Stimulated activated CD4-positive, alpha-beta T cell treated with anti-CD3 and anti-CD28 coated beads, Interleukin-12 subunit alpha, Interleukin-12 subunit beta, amount 100 ng/mL, for 48 hours (primary cell): ENCODE measurements at regions not wholly inside any gene's neighbourhood (a gene's known extent, or its start where the extent isn't known, plus 50 kb on each side); places are given as distances from the start of the nearest gene placed in this dataset.
"Not testable (repeated sequence)": the region's sequence is repeated elsewhere in the genome, so short reads cannot be mapped to it uniquely, and the experiment has no call there.

Source experiments
- DNase-seq, 3 donors: peaks; one replicate each; pipeline ENCODE4 v3.0.0-alpha.2; 2020; ENCODE audit warnings: low read depth in 2 of 3, low spot score in 1 of 3

DNA sequence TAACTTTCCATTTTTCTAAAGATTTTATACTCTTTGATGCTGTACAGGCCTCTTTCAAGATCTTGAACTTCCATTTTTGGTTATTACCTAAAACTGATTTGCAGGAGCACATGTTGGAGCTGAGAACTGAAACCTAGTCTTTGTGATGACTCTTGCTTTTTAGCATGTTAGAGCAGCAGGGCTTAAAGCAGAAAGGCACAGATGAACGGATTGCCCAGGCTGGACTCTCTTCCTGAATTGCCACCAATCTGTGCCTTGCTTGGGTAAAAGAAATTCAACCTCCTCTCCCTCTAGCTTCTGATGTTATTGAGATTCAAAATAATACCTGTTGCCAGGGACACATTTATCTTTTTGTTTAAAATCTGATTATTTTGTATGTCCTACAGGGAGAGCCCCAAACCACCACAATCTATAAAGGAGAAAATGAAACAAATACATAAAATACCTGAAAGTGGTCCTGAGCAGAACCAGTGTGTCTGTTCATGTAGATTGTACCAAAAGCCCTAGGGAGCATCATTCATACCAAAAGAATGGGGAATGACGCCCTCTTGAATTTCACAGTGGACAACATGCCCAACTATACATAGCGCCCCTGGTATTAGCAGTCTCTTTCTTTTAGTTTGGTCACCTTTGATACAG lies 277.0 kb upstream of the MAP2 start:
- no peak for DNase-seq

DNA sequence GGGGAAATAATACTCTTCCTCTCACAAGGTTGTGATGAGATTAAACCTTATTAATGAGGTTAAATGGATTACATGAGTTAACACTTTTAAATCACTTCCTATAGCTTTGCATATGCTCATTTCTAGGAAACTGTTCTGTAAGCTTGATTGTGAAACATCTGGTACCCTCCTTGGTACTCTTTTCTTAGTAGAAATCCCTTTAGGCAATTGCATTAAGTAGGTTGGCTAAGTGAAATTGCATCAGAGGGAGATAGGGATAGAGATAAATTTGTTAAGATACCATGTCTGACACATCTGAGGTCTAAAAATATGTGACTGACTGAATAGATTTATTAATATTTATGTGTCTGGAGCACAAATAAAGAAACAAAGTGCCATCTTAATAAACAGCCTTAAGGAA lies 275.9 kb upstream of the MAP2 start:
- no peak for DNase-seq

GRCh38 chr2:209160800-209161588 lies 262.9 kb upstream of the MAP2 start:
- no peak for DNase-seq

DNA sequence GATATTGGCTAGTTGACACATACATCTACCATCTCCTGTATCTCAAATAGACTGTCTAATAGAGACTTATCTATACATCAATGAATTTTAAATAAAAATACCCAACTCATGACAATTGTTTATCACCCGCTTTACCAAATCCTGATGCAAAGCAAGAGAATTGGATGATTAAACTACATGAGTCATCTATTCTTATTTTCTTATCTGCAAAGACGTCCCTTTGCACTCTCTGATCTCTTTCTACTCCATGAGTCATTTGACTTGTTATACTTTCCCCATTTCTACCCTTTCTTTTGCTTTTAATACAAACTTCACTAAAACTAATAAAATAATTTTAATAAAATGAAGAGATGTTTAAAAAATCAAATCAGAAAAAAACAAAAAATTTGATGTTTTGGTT lies 261.7 kb upstream of the MAP2 start:
- no peak for DNase-seq

DNA sequence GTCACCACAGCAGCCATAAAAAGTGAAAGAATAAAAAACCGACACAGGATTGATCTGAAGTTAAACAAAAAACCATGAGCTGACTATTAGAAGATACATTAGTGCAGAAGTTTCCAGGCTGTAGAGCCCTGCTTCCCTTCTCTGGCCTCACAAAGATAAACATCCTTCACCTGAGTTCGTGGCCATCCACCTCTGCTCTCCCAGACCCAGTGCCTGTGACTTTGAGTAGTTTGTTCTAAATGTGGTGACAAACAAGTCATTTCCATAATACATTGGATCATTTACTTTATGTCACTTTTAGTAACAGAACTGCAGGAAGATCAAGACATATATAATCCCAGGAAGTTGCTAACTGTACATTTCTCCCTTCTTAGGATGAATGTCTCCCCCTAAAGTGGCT lies 241.9 kb upstream of the MAP2 start:
- DNase-seq, result no peak

- DNase-seq, result not testable (repeated sequence)
These were observed 237.0 kb upstream of the MAP2 start for GRCh38 chr2:209186886-209187285.

- DNase-seq, result no peak
These were observed 234.0 kb upstream of the MAP2 start for GRCh38 chr2:209189893-209190292.

DNA sequence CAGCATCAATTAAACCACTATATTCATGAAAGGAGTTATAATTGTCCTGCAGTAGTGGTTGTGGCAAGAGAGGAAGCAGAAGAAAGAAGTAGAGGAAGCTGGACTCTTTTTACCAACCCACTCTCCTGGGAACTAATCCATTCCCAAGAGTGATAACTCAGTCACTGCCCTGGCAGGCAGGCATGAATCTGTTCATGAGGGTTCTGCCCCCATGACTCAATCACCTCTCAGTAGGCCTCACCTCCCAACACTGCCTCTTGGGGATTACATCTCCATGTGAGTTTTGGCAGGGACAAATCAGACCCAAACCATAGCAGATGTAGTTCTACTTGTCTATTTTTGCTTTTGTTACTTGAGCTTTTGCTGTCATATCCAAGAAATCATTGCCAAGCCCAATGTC lies 232.7 kb upstream of the MAP2 start:
- no peak for DNase-seq

DNA sequence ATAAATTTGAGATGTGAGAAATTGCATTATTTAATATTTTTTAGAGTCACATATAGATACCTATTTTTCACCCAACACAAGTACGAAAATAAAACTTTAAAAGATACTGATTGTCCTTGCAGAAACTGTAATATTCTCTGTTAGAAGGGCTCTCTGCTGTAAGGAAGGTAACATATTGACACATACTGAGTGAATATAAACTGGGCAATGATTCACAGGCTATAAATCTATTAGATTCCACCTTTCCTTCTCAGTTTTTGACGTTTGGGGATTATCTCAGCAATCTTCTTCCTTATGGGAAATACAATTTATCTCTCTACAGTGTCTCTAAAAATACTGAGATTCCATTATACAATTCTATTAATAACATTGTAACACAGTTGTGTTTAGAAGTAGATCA lies 229.1 kb upstream of the MAP2 start:
- DNase-seq, result no peak

- peak in 2 of 3 donors; percentile 5 to 9 for DNase-seq
These were observed 215.6 kb upstream of the MAP2 start for GRCh38 chr2:209208211-209208610.

DNA sequence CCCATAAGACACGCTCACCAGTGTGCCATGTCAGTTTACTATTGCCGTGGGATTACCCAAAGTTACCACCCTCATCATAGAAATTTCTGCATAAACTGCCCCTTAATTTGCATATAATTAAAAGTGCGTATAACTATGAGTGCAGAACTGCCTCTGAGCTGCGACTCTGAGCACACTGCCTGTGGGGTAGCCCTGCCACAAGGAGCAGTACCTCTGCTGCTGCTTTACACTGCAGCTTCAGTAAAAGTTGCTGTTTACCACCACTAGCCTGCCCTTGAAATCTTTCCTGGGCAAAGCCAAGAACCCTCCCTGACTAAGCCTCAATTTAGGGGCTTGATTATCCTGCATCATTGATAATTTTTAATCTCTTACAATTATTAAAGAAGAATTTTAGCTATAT lies 213.9 kb upstream of the MAP2 start:
- DNase-seq, result no peak

DNA sequence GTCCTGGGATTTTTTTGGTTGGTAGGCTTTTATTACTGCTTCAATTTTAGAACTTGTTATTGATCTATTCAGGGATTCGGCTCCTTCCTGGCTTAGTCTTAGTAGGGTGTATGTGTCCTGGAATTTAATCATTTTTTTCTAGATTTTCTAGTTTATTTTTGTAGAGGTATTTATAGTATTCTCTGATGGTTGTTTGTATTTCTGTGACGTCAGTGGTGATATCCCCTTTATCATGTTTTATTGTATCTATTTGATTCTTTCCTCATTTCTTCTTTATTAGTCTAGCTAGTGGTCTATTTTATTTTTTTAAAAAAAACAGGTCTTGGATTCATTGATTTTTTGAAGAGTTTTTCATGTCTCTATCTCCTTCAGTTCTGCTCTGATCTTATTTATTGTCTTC lies 193.3 kb upstream of the MAP2 start:
- DNase-seq, result no peak

- no peak for DNase-seq
These were observed 187.5 kb upstream of the MAP2 start for GRCh38 chr2:209236377-209236776.

DNA sequence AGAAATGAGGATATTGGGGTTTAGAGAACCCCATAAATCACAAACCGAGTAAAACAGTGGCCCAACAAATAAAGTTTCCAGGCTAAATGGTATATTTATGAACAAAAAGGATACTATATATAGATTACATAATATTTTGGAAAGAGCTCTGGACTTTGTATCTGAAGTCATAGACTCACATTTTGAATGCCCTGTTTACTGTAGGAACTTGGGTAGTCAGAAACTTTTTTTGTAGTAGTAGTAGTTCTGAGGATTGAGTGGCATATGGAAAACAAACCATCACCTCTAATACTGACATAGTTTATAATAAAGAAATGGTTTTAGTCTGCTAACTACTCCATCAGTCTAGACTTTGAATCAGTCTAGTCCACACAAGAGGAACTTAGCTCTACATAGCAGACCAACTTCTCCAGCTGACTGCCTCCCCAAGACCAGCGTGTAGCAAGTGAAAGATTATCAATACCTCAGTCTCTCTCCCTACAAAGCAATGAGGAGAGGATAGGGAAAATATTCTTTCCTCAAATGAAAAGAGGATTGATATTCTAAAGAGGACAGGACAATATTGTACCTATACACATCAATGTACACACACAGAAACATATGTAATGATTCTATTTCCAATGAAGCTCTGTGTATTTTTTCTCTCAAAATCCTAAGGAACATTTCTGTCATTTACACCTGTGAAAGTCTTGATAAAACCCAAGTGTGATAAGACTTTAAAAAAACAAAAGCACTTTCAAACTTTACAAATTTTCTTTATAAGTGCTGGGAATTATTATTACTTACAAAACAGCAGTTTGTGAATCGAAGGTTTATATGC lies 184.9 kb upstream of the MAP2 start:
- DNase-seq, result no peak

DNA sequence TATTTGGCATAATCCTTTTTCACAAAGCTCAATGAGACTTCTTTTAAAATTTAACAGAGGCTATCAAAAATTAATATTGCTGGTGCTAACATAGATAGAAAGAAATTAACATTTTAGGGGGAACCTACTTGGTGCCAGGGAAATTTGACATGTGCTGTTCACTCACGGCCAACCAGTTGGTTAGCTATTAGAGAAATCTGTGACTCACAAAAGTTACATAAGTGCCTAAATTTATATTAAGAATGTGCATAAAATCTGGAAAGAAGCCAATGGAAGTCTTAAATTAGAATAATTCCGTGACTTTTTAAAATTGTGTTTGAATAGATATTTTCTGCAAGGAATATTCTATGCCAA lies 184.3 kb upstream of the MAP2 start:
- DNase-seq, result no peak

DNA sequence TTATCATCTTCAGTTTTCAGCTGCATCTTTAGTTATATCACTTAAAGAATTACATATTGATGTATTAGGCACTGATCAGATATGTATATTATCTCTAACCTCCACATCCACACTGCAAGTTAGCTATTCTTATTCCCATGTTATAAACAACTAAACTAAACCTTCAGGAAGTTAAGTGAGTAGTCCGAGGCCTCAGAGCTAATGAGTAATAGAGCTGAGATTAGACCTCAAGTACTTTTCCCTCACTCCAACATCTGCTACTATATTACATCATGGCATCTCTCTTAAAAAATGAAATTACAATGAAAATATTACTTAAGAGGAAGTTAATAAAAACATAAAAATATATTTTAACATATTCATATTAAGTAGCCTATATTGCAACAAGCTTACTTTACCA lies 183.6 kb upstream of the MAP2 start:
- DNase-seq, result no peak

DNA sequence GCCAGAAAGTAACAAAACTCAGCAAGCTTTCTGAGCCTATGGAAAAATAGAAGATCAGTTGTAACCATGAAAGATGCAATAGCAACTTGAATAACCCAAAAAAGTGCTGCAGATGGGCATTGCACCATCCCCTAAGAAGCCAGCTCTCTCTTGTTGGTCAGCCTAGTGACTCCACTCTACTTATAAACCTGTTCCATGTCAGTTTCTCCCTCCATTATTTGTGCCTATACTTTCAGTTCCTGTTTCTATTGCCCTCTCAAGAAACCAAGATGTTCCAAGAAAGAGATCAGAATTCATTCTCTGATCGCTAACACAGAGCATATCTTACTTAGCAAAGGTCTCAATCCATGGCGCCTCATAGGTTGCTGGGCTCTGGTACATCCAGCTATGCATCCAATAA lies 170.3 kb upstream of the MAP2 start:
- DNase-seq, result no peak

GRCh38 chr2:209259767-209260166 lies 164.1 kb upstream of the MAP2 start:
- DNase-seq, result no peak

DNA sequence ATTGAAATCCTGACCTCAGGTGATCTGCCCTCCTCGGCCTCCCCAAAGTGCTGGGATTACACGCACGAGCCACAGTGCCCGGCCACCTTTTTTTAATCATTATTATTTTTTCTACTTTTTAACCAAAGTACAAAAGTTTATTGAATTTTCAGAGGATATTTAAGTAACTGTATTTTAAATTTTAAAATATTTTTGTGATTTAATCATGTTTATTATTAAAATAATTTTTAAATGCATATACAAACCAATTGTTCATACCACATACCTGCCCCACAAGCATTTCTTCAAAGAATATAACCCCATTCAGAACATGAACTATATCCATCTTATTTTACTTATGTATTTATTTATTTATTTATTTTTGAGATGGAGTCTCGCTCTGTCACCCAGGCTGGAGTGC lies 163.6 kb upstream of the MAP2 start:
- DNase-seq, result no peak

GRCh38 chr2:209261366-209262053 lies 162.3 kb upstream of the MAP2 start:
- DNase-seq, result not testable (repeated sequence)

- no peak for DNase-seq
These were observed 154.8 kb upstream of the MAP2 start for GRCh38 chr2:209269024-209269423.

- DNase-seq, result no peak
These were observed 147.8 kb upstream of the MAP2 start for GRCh38 chr2:209276000-209276399.
